OCI-LY3 (cell line): ENCODE measurements at regions not wholly inside any gene's neighbourhood (a gene's known extent, or its start where the extent isn't known, plus 50 kb on each side); places are given as distances from the start of the nearest gene placed in this dataset.

ENCODE experiments used
- EZH2phosphoT487 ChIP-seq: fragments of 200-600 bp; shearing (Covaris generic); IDR thresholded peaks from 2 replicates; pipeline ENCODE4 v1.6.1; 2018; ENCODE audit warnings: antibody characterized with exemption, mixed run types, low read depth
- TF ChIP-seq, protein P1 (sequence below): fragments of 200-600, 300-600 bp; sonication (generic); IDR thresholded peaks from 2 replicates; pipeline ENCODE4 v1.5.1; 2014; ENCODE audit warnings: antibody characterized with exemption, low read length, low read depth

DNA sequence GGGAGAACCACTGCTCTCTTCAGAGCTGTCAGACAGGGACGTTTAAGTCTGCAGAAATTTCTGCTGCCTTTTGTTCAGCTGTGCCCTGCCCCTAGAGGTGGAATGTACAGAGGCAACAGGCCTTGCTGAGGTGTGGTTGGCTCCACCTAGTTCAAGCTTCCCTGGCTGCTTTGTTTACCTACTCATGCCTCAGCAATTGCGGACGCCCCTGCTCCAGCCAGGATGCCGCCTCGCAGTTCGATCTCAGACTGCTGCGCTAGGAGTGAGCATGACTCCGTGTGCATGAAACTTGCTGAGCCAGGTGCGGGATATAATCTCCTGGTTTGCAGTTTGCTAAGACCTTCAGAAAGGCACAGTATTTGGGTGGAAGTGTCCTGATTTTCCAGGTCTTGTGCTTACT, 70.9 kb downstream of the MAGEB5 start:
- TF ChIP-seq, protein P1, sequence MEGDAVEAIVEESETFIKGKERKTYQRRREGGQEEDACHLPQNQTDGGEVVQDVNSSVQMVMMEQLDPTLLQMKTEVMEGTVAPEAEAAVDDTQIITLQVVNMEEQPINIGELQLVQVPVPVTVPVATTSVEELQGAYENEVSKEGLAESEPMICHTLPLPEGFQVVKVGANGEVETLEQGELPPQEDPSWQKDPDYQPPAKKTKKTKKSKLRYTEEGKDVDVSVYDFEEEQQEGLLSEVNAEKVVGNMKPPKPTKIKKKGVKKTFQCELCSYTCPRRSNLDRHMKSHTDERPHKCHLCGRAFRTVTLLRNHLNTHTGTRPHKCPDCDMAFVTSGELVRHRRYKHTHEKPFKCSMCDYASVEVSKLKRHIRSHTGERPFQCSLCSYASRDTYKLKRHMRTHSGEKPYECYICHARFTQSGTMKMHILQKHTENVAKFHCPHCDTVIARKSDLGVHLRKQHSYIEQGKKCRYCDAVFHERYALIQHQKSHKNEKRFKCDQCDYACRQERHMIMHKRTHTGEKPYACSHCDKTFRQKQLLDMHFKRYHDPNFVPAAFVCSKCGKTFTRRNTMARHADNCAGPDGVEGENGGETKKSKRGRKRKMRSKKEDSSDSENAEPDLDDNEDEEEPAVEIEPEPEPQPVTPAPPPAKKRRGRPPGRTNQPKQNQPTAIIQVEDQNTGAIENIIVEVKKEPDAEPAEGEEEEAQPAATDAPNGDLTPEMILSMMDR = no peak
- TF ChIP-seq EZH2phosphoT487 = no peak
